GM12878 (cell line): ENCODE measurements at regions not wholly inside any gene's neighbourhood (a gene's known extent, or its start where the extent isn't known, plus 50 kb on each side); places are given as distances from the start of the nearest gene placed in this dataset.

Experiments
- ATAC-seq: fragments of 200-7000 bp; cut with Tn5 transposase; 3 replicates; pipeline ENCODE4 v1.9.1; 2020; ENCODE audit warnings: mild to moderate bottlenecking, moderate library complexity
- BruUV-seq: library from RNA; stranded (reverse); fragments of 400-500 nt; replicated peaks from 2 replicates; lab custom pipeline; 2021; lab: Mats Ljungman, UMichigan
- CTCF ChIA-PET: fragments of 300-600 bp; sonication (Branson Sonifier 250); formaldehyde crosslinking; extraction: SDS; loops from one replicate; lab custom pipeline; 2021; ENCODE audit warnings: inconsistent platforms; lab: Yijun Ruan, JAX
- POLR2A ChIA-PET: fragments of 350-600 bp; formaldehyde crosslinking; extraction: SDS; loops from one replicate; lab custom pipeline; 2021; ENCODE audit warnings: inconsistent platforms; lab: Charles Lee
- RAD21 ChIA-PET: fragments of 300-600 bp; sonication (Branson Sonifier 250); formaldehyde crosslinking; loops from one replicate; lab custom pipeline; 2023; ENCODE audit warnings: antibody characterized with exemption; ENCODE audit not compliant: unreplicated experiment; lab: Charles Lee
- SMC1A ChIA-PET: fragments of 300-600 bp; sonication (Branson Sonifier 250); formaldehyde crosslinking; loops from one replicate; lab custom pipeline; 2023; ENCODE audit not compliant: unreplicated experiment, uncharacterized antibody; lab: Charles Lee
- DNase-seq: peaks from one replicate; pipeline ENCODE4 v3.0.0-alpha.2; 2011; ENCODE audit warnings: low read depth, low spot score
- FAIRE-seq: peaks from 3 replicates; lab custom pipeline; 2011; peaks lifted over from hg19 to GRCh38; lab: Jason Lieb, UNC
- H2AFZ ChIP-seq: 2 replicates; pipeline ENCODE4 v1.6.0; 2011; ENCODE audit warnings: low read depth, low read length, control low read depth; ENCODE audit not compliant: control insufficient read depth
- H3K27ac ChIP-seq: 2 replicates; pipeline ENCODE4 v1.5.1; 2011; ENCODE audit warnings: control low read depth; ENCODE audit not compliant: control insufficient read depth, insufficient read depth
- H3K27me3 ChIP-seq, 2 experiments: replicated peaks in 1 of 2; 2 replicates each; pipeline versions ENCODE4 v1.6.0 to v1.6.1; 2011; ENCODE audit warnings: low read length in 1 of 2; ENCODE audit not compliant: control insufficient read depth in 2 of 2, insufficient read depth in 2 of 2
- H3K36me3 ChIP-seq, 2 experiments: 2 replicates each; pipeline ENCODE4 v1.5.1; 2011; ENCODE audit warnings: low read length in 1 of 2; ENCODE audit not compliant: control insufficient read depth in 2 of 2, insufficient read depth in 2 of 2
- H3K4me1 ChIP-seq: 2 replicates; pipeline ENCODE4 v1.6.1; 2011; ENCODE audit warnings: mild to moderate bottlenecking, low read length, moderate library complexity, mixed read lengths; ENCODE audit not compliant: control insufficient read depth, insufficient read depth
- H3K4me2 ChIP-seq: 2 replicates; pipeline ENCODE4 v1.6.0; 2011; ENCODE audit warnings: control low read depth; ENCODE audit not compliant: control insufficient read depth, insufficient read depth
- H3K4me3 ChIP-seq: fragments of 200-600 bp; sonication (generic); 2 replicates; pipeline ENCODE4 v1.5.1; 2016
- H3K79me2 ChIP-seq: 2 replicates; pipeline ENCODE4 v1.6.0; 2011; ENCODE audit warnings: low read length; ENCODE audit not compliant: control insufficient read depth, insufficient read depth
- H3K9ac ChIP-seq: 2 replicates; pipeline ENCODE4 v1.8.0; 2011; ENCODE audit warnings: low read length, control low read depth, mixed read lengths; ENCODE audit not compliant: control insufficient read depth, insufficient read depth
- H3K9me3 ChIP-seq: replicated peaks from 3 replicates; pipeline ENCODE4 v1.5.1; 2011; ENCODE audit warnings: mild to moderate bottlenecking, low read length; ENCODE audit not compliant: control insufficient read depth, insufficient read depth
- H4K20me1 ChIP-seq: 2 replicates; pipeline ENCODE4 v1.6.0; 2011; ENCODE audit not compliant: control insufficient read depth, insufficient read depth
- BCL11A ChIP-seq: IDR thresholded peaks from 2 replicates; pipeline ENCODE4 v1.6.1; 2011; ENCODE audit warnings: low read depth, low read length
- CBX3 ChIP-seq: fragments of 200-600 bp; sonication (generic); IDR thresholded peaks from 2 replicates; pipeline ENCODE4 v1.6.1; 2016; ENCODE audit warnings: low read depth, borderline replicate concordance
- CBX5 ChIP-seq: sonication (generic); IDR thresholded peaks from 2 replicates; pipeline ENCODE4 v1.6.1; 2016; ENCODE audit warnings: low read depth, moderate library complexity, mild to moderate bottlenecking, inconsistent platforms
- FOXK2 ChIP-seq: fragments of 450-650 bp; IDR thresholded peaks from 2 replicates; pipeline ENCODE4 v1.6.1; 2017; ENCODE audit warnings: mild to moderate bottlenecking, moderate library complexity
- FOXM1 ChIP-seq: IDR thresholded peaks from 2 replicates; pipeline ENCODE4 v1.6.1; 2012; ENCODE audit warnings: low read depth, mild to moderate bottlenecking, inconsistent platforms, low read length, moderate library complexity
- GABPA ChIP-seq: IDR thresholded peaks from 2 replicates; pipeline ENCODE4 v1.6.1; 2014; ENCODE audit warnings: antibody characterized with exemption, low read depth, mild to moderate bottlenecking, inconsistent platforms
- IKZF2 ChIP-seq, 2 experiments: fragments of 450-650 bp; IDR thresholded peaks; 2 replicates each; pipeline ENCODE4 v1.6.1; 2017; ENCODE audit warnings: mild to moderate bottlenecking in 2 of 2, moderate library complexity in 2 of 2
- NFIC ChIP-seq: IDR thresholded peaks from 2 replicates; pipeline ENCODE4 v1.6.1; 2012; ENCODE audit warnings: low read depth, mild to moderate bottlenecking, inconsistent platforms, low read length, moderate library complexity
- NFXL1 ChIP-seq: fragments of 450-650 bp; IDR thresholded peaks from 2 replicates; pipeline ENCODE4 v1.6.1; 2017; ENCODE audit warnings: antibody characterized with exemption, mild to moderate bottlenecking, borderline replicate concordance
- PAX8 ChIP-seq: fragments of 450-650 bp; IDR thresholded peaks from 2 replicates; pipeline ENCODE4 v1.6.1; 2017; ENCODE audit warnings: mild to moderate bottlenecking, moderate library complexity
- PKNOX1 ChIP-seq: fragments of 450-650 bp; IDR thresholded peaks from 2 replicates; pipeline ENCODE4 v1.6.1; 2016; ENCODE audit warnings: mild to moderate bottlenecking
- POLR2A ChIP-seq: IDR thresholded peaks from 2 replicates; pipeline ENCODE4 v1.6.1; 2011; ENCODE audit warnings: low read depth, mild to moderate bottlenecking, low read length
- POLR2AphosphoS2 ChIP-seq: IDR thresholded peaks from 2 replicates; pipeline ENCODE4 v1.6.1; 2011; ENCODE audit warnings: low read depth, mild to moderate bottlenecking, low read length, improper control_type of control experiment, moderate library complexity
- PRDM15 ChIP-seq: fragments of 450-650 bp; formaldehyde crosslinking; IDR thresholded peaks from 2 replicates; pipeline ENCODE4 v1.4.0; 2020; ENCODE audit warnings: mild to moderate bottlenecking, moderate library complexity
- SRF ChIP-seq, 2 experiments: IDR thresholded peaks; 2 replicates each; pipeline ENCODE4 v1.6.1; 2011; ENCODE audit warnings: low read depth in 2 of 2, low read length in 2 of 2, mild to moderate bottlenecking in 1 of 2, moderate library complexity in 1 of 2
- TCF7 ChIP-seq: IDR thresholded peaks from 2 replicates; pipeline ENCODE4 v1.6.1; 2014; ENCODE audit warnings: antibody characterized with exemption, borderline replicate concordance
- WGBS: methylation state at CpG from one replicate; pipeline ENCODE4 v1.1.6; 2016; ENCODE audit warnings: low lambda C conversion rate; ENCODE audit not compliant: insufficient replicate concordance, insufficient coverage; ENCODE audit errors: missing lambda C conversion rate; 5-methylcytosine and 5-hydroxymethylcytosine counted together
- in situ Hi-C: fragments of 300-500 bp; cut with MboI; formaldehyde crosslinking; loops from 9 replicates; pipeline ENCODE4 v1.14.3; 2018; ENCODE audit warnings: mixed read lengths
- intact Hi-C: fragments of 100-400 bp; cut with micrococcal nuclease; formaldehyde crosslinking; loops from one replicate; pipeline ENCODE4 v1.14.2; 2022; ENCODE audit not compliant: unreplicated experiment

- no peak overlapping the region for H3K4me3 ChIP-seq
- H3K9ac ChIP-seq, result no peak overlapping the region
- RAD21 ChIA-PET, result no interaction called here
- H2AFZ ChIP-seq, result no peak overlapping the region
- POLR2A ChIA-PET, result no interaction called here
- H3K79me2 ChIP-seq, result no peaks in the 10 kb centered on the region
- no peak for TF ChIP-seq FOXM1
- TF ChIP-seq POLR2AphosphoS2, result no peak
- no peak for TF ChIP-seq NFIC
- no peak for TF ChIP-seq PRDM15 (CRISPR knock-in tag)
- no peak for TF ChIP-seq PAX8
- TF ChIP-seq PKNOX1, result no peak
- no peak for TF ChIP-seq POLR2A
- no peak for TF ChIP-seq BCL11A
- TF ChIP-seq FOXK2, result no peak
- no peak for TF ChIP-seq IKZF2 (IDR thresholded peaks at IDR 0.05)
- no peak for TF ChIP-seq CBX5
- no peak for TF ChIP-seq NFXL1
- no peak for TF ChIP-seq SRF (IDR thresholded peaks at IDR 0.05; ENCODE audit: low read depth in 2 of 2, low read length in 2 of 2)
- no peak for TF ChIP-seq TCF7
- TF ChIP-seq CBX3, result no peak
- no peak for TF ChIP-seq GABPA
- FAIRE-seq, result no peak
- 15% methylated on average over 2 of the region's 2 CpGs for WGBS
- intact Hi-C loops, result no loop called here
- no peaks in the 10 kb centered on the region for H3K4me1 ChIP-seq
- no peak overlapping the region for H3K27ac ChIP-seq
- H3K36me3 ChIP-seq, result no peaks in the 10 kb centered on the region
- no peak for DNase-seq
- no peak for ATAC-seq
- no TSS peak for BruUV-seq
- CTCF ChIA-PET, result interaction anchor here (1.1 kb wide), 1 partner anchor 12 kb away, joined by 4 read pairs; no protein-coding TSS in a partner anchor
- in situ Hi-C loops, result no loop called here
- H4K20me1 ChIP-seq, result no peaks in the 10 kb centered on the region
- SMC1A ChIA-PET, result no interaction called here
- no peaks in the 10 kb centered on the region; the same call in 2 of the 3 replicates for H3K9me3 ChIP-seq
- H3K4me2 ChIP-seq, result no peak overlapping the region
- no peaks in the 10 kb centered on the region for H3K27me3 ChIP-seq
Measured at GRCh38 chr15:98410328-98410727, 238.0 kb upstream of the IGF1R start.
